Muscle of leg (tissue), 3 donors: ENCODE measurements at regions not wholly inside any gene's neighbourhood (a gene's known extent, or its start where the extent isn't known, plus 50 kb on each side); places are given as distances from the start of the nearest gene placed in this dataset.
"Not testable (repeated sequence)": the region's sequence is repeated elsewhere in the genome, so short reads cannot be mapped to it uniquely, and the experiment has no call there.

Source experiments
- DNase-seq: peaks from one replicate; pipeline ENCODE4 v3.0.0; 2013
- H3K27ac ChIP-seq: one replicate; pipeline ENCODE4 v1.5.1; 2013; ENCODE audit warnings: mild to moderate bottlenecking, low read length, control low read depth
- H3K27me3 ChIP-seq: one replicate; pipeline ENCODE4 v1.6.1; 2013; ENCODE audit warnings: low read length; ENCODE audit not compliant: control insufficient read depth, insufficient read depth
- H3K36me3 ChIP-seq: one replicate; pipeline ENCODE4 v1.6.1; 2013; ENCODE audit warnings: low read length; ENCODE audit not compliant: control insufficient read depth, insufficient read depth
- H3K4me1 ChIP-seq: one replicate; pipeline ENCODE4 v1.6.1; 2013; ENCODE audit warnings: low read length; ENCODE audit not compliant: control insufficient read depth, insufficient read depth
- H3K4me3 ChIP-seq: one replicate; pipeline ENCODE4 v1.5.1; 2013; ENCODE audit warnings: low read length, control low read depth
- H3K9me3 ChIP-seq: replicated peaks from 2 replicates; pipeline ENCODE4 v1.6.1; 2013; ENCODE audit warnings: low read depth, low read length; ENCODE audit not compliant: control insufficient read depth
- WGBS: methylation state at CpG from one replicate; pipeline ENCODE4 v1.1.5; 2013; ENCODE audit warnings: missing lambda C conversion rate; ENCODE audit not compliant: insufficient coverage; 5-methylcytosine and 5-hydroxymethylcytosine counted together

DNA sequence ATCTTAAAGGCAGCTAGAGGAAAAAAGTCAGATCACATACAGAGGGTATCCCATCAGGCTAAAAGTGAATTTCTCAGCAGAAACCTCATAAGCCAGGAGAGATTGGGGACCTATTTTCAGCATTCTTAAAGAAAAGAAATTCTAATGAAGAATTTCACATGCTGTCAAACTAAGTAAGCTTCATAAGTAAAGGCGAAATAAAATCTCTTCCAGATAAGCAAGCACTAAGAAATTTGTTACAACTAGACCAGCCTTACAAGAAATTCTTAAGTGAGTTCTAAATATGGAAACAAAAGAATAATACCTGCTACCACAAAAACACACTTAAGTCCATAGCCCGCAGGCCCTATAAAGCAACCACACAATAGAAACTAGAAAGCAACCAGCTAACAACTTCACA is 186.1 kb downstream of the ETAA1 start:
- peaks cover 21% of the 10 kb centered on the region for H3K9me3 ChIP-seq
- no peak overlapping the region for H3K4me3 ChIP-seq
- no peaks in the 10 kb centered on the region for H3K27me3 ChIP-seq
- no CpG with 5 or more reads among the region's 2 CpGs for WGBS
- no peaks in the 10 kb centered on the region for H3K36me3 ChIP-seq
- no peak for DNase-seq
- H3K27ac ChIP-seq = no peak overlapping the region
- H3K4me1 ChIP-seq = no peaks in the 10 kb centered on the region

- H3K9me3 ChIP-seq = peaks cover 23% of the 10 kb centered on the region
- H3K27ac ChIP-seq = no peak overlapping the region
- no peaks in the 10 kb centered on the region for H3K4me1 ChIP-seq
- H3K36me3 ChIP-seq = no peaks in the 10 kb centered on the region
- no peak overlapping the region for H3K4me3 ChIP-seq
- no peak for DNase-seq
- H3K27me3 ChIP-seq = no peaks in the 10 kb centered on the region
Observed at GRCh38 chr2:67585400-67585799, 188.3 kb downstream of the ETAA1 start.

DNA sequence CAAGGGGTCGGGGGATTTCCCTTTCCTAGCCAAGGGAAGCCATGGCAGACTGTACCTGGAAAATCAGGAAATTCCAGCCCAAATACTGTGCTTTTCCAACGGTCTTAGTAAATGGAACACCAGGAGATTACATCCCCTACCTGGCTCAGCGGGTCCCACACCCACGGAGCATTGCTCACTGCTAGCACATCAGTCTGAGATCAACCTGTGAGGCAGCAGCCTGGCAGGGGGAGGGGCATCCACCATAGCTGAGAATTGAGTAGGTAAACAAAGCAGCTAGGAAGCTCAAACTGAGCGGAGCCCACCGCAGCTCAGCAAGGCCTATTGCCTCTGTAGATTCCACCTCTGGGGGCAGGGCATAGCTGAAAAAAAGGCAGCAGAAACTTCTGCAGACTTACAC is 192.0 kb downstream of the ETAA1 start:
- 83% methylated on average over 4 of the region's 6 CpGs for WGBS
- not testable (repeated sequence) for DNase-seq, H3K36me3 ChIP-seq

DNA sequence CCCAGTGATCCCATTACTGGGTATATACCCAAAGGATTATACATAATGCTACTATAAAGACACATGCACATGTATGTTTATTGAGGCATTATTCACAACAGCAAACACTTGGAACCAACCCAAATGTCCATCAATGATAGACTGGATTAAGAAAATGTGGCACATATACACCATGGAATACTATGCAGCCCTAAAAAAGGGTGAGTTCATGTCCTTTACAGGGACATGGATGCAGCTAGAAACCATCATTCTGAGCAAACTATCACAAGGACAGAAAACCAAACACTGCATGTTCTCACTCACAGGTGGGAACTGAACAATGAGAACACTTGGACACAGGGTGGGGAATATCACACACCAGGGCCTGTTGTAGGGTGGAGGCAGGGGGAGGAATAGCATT is 197.4 kb downstream of the ETAA1 start:
- H3K9me3 ChIP-seq = not testable (repeated sequence)

More for the DNA sequence above, 192.0 kb downstream of the ETAA1 start:
- not testable (repeated sequence) for H3K9me3 ChIP-seq, H3K27me3 ChIP-seq, H3K27ac ChIP-seq, H3K4me3 ChIP-seq, H3K4me1 ChIP-seq

DNA sequence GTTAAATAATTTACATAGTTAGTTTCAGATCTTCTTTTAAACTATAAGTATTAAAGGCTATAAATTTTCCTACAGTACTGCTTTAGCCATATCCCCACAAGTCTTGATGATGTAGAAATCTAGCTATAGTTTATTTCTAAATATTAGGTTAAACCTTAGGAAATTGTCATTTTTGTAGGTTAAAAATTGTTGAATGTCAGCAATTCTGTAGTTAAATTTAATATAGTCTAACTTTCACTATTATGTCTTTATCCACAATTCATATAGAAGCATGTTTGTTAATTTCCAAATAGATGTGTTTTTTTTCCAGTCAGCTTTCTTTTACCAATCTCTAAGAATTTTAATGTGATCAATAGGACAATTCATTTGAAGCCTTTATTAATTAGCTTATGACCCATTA is 199.7 kb downstream of the ETAA1 start:
- Histone ChIP-seq H3K4me3 (no peak overlapping the region), H3K36me3 (no peaks in the 10 kb centered on the region), H3K27ac (no peak overlapping the region), H3K9me3 (no peaks in the 10 kb centered on the region), H3K27me3 (no peaks in the 10 kb centered on the region), H3K4me1 (no peaks in the 10 kb centered on the region)
- DNase-seq = no peak

More for the DNA sequence above, 197.4 kb downstream of the ETAA1 start:
- not testable (repeated sequence) for DNase-seq, H3K36me3 ChIP-seq, H3K4me3 ChIP-seq, H3K27me3 ChIP-seq, H3K27ac ChIP-seq, H3K4me1 ChIP-seq

- Histone ChIP-seq H3K4me1 (no peaks in the 10 kb centered on the region), H3K36me3 (no peaks in the 10 kb centered on the region), H3K27ac (no peak overlapping the region), H3K27me3 (no peaks in the 10 kb centered on the region), H3K9me3 (no peaks in the 10 kb centered on the region), H3K4me3 (no peak overlapping the region)
- no peak for DNase-seq
Observed at GRCh38 chr2:67599561-67599960, 202.4 kb downstream of the ETAA1 start.

DNA sequence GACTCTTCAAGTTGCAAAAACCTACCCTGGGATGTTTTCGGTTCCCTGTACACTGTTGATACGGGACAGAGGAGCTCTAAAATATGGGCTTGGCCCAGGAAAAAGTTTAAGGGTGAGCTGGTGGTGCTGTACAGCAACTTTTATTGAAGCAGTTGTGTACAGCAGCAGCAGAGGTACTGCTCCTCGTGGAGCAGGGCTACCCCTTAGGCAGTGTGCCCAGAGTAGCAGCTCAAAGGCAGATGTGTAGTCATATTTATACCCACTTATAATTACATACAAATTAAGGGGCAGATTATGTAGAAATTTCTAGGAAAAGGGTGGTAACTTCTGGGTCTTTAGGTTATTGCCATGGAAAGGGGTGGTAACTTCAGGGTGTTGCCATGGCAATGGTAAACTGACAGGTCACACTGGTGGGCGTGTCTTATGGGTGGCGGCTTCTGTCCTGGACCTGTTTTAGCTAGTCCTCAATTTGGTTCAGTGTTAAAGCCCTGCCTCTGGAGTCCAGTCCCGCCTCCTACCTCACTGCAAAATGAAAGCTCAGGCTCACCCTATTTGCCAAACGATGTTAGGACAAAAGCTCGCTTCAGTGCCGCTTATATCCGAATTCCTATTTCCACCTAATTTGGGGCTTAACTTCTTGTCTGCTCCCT is 203.2 kb downstream of the ETAA1 start:
- no peaks in the 10 kb centered on the region for H3K4me1 ChIP-seq
- H3K4me3 ChIP-seq = no peak overlapping the region
- no peak for DNase-seq
- WGBS = 84% methylated on average over 8 of the region's 10 CpGs
- H3K36me3 ChIP-seq = no peaks in the 10 kb centered on the region
- no peaks in the 10 kb centered on the region for H3K9me3 ChIP-seq
- no peak overlapping the region for H3K27ac ChIP-seq
- H3K27me3 ChIP-seq = no peaks in the 10 kb centered on the region

- no peak for DNase-seq
- WGBS = no CpG with 5 or more reads among the region's 1 CpG
- H3K4me3 ChIP-seq = no peak overlapping the region
- no peaks in the 10 kb centered on the region for H3K9me3 ChIP-seq
- no peaks in the 10 kb centered on the region for H3K4me1 ChIP-seq
- H3K27ac ChIP-seq = no peak overlapping the region
- no peaks in the 10 kb centered on the region for H3K27me3 ChIP-seq
- H3K36me3 ChIP-seq = no peaks in the 10 kb centered on the region
Observed at GRCh38 chr2:67600946-67601345, 203.8 kb downstream of the ETAA1 start.

- H3K36me3 ChIP-seq = no peaks in the 10 kb centered on the region
- H3K27ac ChIP-seq = no peak overlapping the region
- H3K27me3 ChIP-seq = no peaks in the 10 kb centered on the region
- no peaks in the 10 kb centered on the region for H3K9me3 ChIP-seq
- no peaks in the 10 kb centered on the region for H3K4me1 ChIP-seq
- no peak overlapping the region for H3K4me3 ChIP-seq
- no peak for DNase-seq
- WGBS = no CpG with 5 or more reads among the region's 1 CpG
Observed at GRCh38 chr2:67604360-67604759, 207.2 kb downstream of the ETAA1 start.

DNA sequence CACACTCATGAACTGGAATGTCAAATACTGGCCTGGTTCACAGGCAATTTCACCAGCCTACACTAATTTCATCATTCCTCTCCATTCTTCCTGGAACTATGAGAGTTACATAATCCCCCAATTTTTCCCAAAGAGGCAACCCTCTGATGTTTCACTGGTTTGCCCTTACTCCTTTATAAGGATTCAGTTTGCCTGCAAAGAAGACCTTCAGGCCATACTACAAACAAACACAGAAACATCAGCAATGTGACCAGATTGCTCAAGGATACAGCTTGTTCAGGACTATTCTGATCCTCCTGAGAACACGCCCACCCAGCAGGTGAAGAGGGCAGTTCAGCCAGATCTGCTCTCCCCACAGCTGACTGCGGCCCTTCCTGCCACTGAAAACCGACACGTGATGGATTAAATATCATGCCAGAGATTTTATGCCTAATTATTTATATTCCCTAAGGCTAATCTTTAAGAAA is 215.5 kb downstream of the ETAA1 start:
- H3K27ac ChIP-seq = no peak overlapping the region
- no peaks in the 10 kb centered on the region for H3K36me3 ChIP-seq
- DNase-seq = no peak
- H3K9me3 ChIP-seq = no peaks in the 10 kb centered on the region
- no peak overlapping the region for H3K4me3 ChIP-seq
- 86% methylated on average over 1 of the region's 4 CpGs for WGBS
- H3K4me1 ChIP-seq = no peaks in the 10 kb centered on the region
- H3K27me3 ChIP-seq = no peaks in the 10 kb centered on the region

GRCh38 chr2:67613227-67613626 is 216.1 kb downstream of the ETAA1 start:
- WGBS = no CpG with 5 or more reads among the region's 1 CpG
- no peaks in the 10 kb centered on the region for H3K4me1 ChIP-seq
- no peak overlapping the region for H3K4me3 ChIP-seq
- H3K9me3 ChIP-seq = no peaks in the 10 kb centered on the region
- DNase-seq = no peak
- H3K27ac ChIP-seq = no peak overlapping the region
- no peaks in the 10 kb centered on the region for H3K36me3 ChIP-seq
- H3K27me3 ChIP-seq = no peaks in the 10 kb centered on the region
